ENCODE measurements at regions not wholly inside any gene's neighbourhood (a gene's known extent, or its start where the extent isn't known, plus 50 kb on each side); places are given as distances from the start of the nearest gene placed in this dataset.

GRCh38 chr18:71784777-71785176, 759.4 kb downstream of the CBLN2 start:
- H3K4me2 ChIP-seq (replicated peaks; ENCODE audit: extremely low read depth, low read length, poor library complexity, severe bottlenecking): no peak overlapping the region
- H3K4me1 Mint-ChIP-seq: no peaks in the 10 kb centered on the region
- peaks cover 0 to 1% (median 0%) of the 10 kb centered on the region in 7 donors for H3K9me3 Mint-ChIP-seq
- no peak overlapping the region for H2AFZ ChIP-seq (ENCODE audit: insufficient read depth, low read depth, low read length, poor library complexity, severe bottlenecking)
- H3K9me3 ChIP-seq (replicated peaks in 1 of 2; ENCODE audit: control insufficient read depth in 1 of 2, insufficient read depth in 1 of 2, low read length in 2 of 2): no peaks in the 10 kb centered on the region
- no peaks in the 10 kb centered on the region for H4K20me1 ChIP-seq (ENCODE audit: insufficient read depth, low read length)
- no peaks in the 10 kb centered on the region for H3K36me3 ChIP-seq (replicated peaks in 1 of 2; ENCODE audit: control insufficient read depth in 1 of 2, insufficient read depth in 2 of 2, low read length in 2 of 2)
- no peaks in the 10 kb centered on the region for H3K4me1 ChIP-seq (ENCODE audit: control insufficient read depth in 1 of 2, insufficient read depth in 2 of 2, low read length in 2 of 2)
- no peaks in the 10 kb centered on the region for H3K36me3 Mint-ChIP-seq
- WGBS (ENCODE audit: insufficient coverage): no CpG with 5 or more reads among the region's 4 CpGs
- H3K79me2 ChIP-seq (ENCODE audit: insufficient read depth, low read length): no peaks in the 10 kb centered on the region
- no peak for TF ChIP-seq CTCF (IDR thresholded peaks at IDR 0.05)
- no peak overlapping the region for H3K4me3 ChIP-seq (replicated peaks in 1 of 3; ENCODE audit: low read depth in 2 of 3, low read length in 3 of 3)
- no peak overlapping the region for H3K27ac Mint-ChIP-seq
- intact Hi-C loops (cut with micrococcal nuclease): no loop called here
- DNase-seq: no peak
- H3K9ac ChIP-seq (ENCODE audit: insufficient read depth, low read length, poor library complexity, severe bottlenecking): no peak overlapping the region
- H3K27me3 Mint-ChIP-seq (ENCODE audit: low read depth in 3 of 3): no peaks in the 10 kb centered on the region
- no peak overlapping the region for H3K4me3 Mint-ChIP-seq
- H3K27ac ChIP-seq (ENCODE audit: low read depth in 1 of 2, low read length in 2 of 2): no peak overlapping the region
- H3K27me3 ChIP-seq (ENCODE audit: control insufficient read depth in 2 of 2, insufficient read depth in 2 of 2, low read length in 2 of 2): no peaks in the 10 kb centered on the region

- no peaks in the 10 kb centered on the region for H4K20me1 ChIP-seq (ENCODE audit: insufficient read depth, low read length)
- no peak overlapping the region for H2AFZ ChIP-seq (ENCODE audit: insufficient read depth, low read depth, low read length, poor library complexity, severe bottlenecking)
- no peaks in the 10 kb centered on the region for H3K79me2 ChIP-seq (ENCODE audit: insufficient read depth, low read length)
- no peak overlapping the region for H3K4me2 ChIP-seq (replicated peaks; ENCODE audit: extremely low read depth, low read length, poor library complexity, severe bottlenecking)
- Mint-ChIP-seq H3K27ac (no peak overlapping the region), H3K4me3 (no peak overlapping the region), H3K4me1 (no peaks in the 10 kb centered on the region), H3K36me3 (no peaks in the 10 kb centered on the region), H3K27me3 (ENCODE audit: low read depth in 3 of 3) (peaks cover 0 to 1% (median 0%) of the 10 kb centered on the region in 3 donors), H3K9me3 (peaks cover 0 to 13% (median 3%) of the 10 kb centered on the region in 7 donors)
- H3K27ac ChIP-seq (ENCODE audit: low read depth in 1 of 2, low read length in 2 of 2): no peak overlapping the region
- 100% methylated on average over 1 of the region's 5 CpGs for WGBS (ENCODE audit: insufficient coverage)
- no peaks in the 10 kb centered on the region for H3K27me3 ChIP-seq (ENCODE audit: control insufficient read depth in 2 of 2, insufficient read depth in 2 of 2, low read length in 2 of 2)
- no peak for DNase-seq
- H3K4me3 ChIP-seq (replicated peaks in 1 of 3; ENCODE audit: low read depth in 2 of 3, low read length in 3 of 3): no peak overlapping the region
- intact Hi-C loops (cut with micrococcal nuclease): no loop called here
- TF ChIP-seq CTCF (IDR thresholded peaks at IDR 0.05): no peak
- H3K9ac ChIP-seq (ENCODE audit: insufficient read depth, low read length, poor library complexity, severe bottlenecking): no peak overlapping the region
- H3K36me3 ChIP-seq (replicated peaks in 1 of 2; ENCODE audit: control insufficient read depth in 1 of 2, insufficient read depth in 2 of 2, low read length in 2 of 2): no peaks in the 10 kb centered on the region
- peaks cover 6 to 15% of the 10 kb centered on the region in 2 donors for H3K9me3 ChIP-seq (replicated peaks in 1 of 2; ENCODE audit: control insufficient read depth in 1 of 2, insufficient read depth in 1 of 2, low read length in 2 of 2)
- H3K4me1 ChIP-seq (ENCODE audit: control insufficient read depth in 1 of 2, insufficient read depth in 2 of 2, low read length in 2 of 2): no peaks in the 10 kb centered on the region
Measured at GRCh38 chr18:71760541-71760940, 783.6 kb downstream of the CBLN2 start.

All from CD14-positive monocyte (primary cell).